HG03558 (cell line): ENCODE measurements at regions not wholly inside any gene's neighbourhood (a gene's known extent, or its start where the extent isn't known, plus 50 kb on each side); places are given as distances from the start of the nearest gene placed in this dataset.

ENCODE experiments used
- ATAC-seq: cut with Tn5 transposase; IDR thresholded peaks from one replicate; pipeline ENCODE4 v1.9.1; 2021; ENCODE audit warnings: moderate number of reproducible peaks; ENCODE audit not compliant: unreplicated experiment; ENCODE audit errors: extremely low read depth

DNA sequence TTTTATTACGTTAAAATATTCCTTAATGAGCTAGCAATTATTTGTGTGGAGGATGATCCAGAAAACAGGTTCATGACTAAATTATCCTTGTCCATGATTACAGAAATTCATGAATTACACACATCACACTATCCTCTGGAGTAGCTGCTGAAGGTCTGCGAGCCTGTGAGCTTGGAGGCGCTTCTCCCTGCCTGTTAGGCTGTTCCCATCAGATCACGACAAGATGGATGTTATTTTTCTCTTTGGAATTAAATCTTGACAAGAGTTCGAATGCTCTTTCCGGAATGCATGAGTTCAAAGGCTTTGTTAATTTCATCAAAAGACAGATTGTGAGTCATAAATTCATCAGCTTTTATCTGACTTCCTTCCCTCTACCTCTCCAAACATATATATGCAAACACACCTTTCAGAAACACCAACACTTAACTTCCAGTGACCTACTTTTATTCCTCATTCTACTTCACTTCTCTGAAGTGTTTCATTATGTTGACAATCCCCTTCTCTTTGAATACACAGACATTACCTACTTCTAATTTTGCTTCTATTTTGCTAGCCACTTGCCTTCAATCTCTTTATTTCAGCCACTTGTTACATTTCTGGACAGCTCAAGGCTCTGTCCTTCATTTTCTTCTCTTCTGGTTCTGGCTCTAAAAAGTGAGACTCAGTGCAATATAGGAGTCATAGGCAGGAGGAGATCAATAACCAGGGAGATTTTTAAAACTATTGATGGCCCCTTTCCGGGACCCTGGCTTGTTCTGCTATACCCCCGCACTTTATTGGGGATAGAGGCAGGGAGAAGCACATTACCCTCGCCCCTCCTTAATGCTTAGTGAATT, 274.6 kb downstream of the BTG1 start:
- no peak for ATAC-seq

DNA sequence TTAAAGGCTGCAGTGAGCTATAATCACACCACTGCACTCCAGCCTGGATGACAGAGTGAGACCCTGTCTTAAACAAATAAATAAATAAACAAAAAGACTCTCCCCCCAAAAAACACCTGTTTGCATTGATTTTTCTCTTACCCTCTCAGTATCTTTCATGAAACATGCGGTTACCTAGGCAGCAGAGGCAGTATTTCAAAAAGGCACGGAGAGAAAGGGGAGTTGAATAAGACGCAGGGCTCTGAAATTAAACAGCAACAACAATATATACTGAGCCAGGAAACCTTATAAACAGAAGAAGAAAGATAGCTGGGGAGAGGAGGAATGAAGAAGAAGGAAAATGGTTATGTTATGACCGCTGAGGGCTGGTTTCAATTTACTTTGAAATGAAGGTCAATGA, 277.6 kb downstream of the BTG1 start:
- ATAC-seq: no peak

DNA sequence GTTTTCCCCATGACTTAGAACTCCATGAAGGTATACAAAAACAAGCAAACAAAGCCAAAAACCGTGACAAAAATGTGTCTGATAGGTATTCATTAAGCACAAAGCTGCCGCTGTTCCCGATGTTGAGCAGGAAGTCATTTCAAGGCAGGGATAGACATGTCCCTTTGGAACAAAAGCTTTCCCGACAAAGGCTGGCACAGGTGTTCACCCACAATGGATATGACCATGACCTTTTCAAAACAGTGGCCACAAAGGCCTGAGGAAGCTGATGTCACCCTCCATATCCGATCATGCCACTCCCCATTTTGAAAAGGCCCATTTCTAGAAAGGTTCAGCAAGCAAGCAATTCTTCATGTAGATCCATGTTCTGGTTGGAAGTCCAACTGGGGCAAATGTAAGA, 279.1 kb downstream of the BTG1 start:
- ATAC-seq: no peak

DNA sequence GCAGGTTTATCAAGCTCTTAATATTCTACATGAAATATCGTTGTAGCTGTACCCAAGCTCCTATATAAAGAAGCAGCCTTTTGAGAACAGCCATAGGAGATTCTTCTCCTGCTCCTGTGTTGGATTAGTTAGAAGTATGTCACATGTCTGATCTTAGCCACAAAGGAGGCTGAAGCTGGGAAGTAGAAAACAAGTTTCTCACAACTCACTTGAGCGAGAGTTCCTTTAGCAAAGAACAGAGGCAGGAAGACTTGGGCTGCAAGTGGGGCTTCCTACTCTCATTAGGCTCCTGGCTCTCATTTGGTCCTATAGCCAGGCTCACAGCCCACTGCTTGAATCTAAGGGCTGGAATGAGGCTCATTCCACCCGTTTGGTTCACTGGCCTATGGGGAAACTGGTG, 281.9 kb downstream of the BTG1 start:
- no peak for ATAC-seq

DNA sequence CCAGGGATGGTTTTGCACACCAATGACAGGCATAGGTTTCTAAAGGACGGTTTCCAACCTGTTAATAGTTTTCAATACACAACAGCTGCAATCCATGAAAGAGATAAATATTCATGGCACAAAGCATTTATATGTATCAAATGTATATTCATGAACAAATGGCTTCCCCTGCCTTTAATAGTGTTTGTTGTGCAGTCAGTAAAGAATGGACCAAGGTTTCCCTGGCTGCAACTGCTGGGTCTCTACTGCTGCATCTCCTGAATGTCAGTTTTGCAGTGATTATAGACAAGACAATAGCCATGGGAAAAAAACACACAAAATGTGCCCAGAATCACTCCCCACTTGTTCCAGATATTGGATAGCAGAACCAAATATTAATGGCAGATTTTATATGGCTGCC, 284.1 kb downstream of the BTG1 start:
- no peak for ATAC-seq

DNA sequence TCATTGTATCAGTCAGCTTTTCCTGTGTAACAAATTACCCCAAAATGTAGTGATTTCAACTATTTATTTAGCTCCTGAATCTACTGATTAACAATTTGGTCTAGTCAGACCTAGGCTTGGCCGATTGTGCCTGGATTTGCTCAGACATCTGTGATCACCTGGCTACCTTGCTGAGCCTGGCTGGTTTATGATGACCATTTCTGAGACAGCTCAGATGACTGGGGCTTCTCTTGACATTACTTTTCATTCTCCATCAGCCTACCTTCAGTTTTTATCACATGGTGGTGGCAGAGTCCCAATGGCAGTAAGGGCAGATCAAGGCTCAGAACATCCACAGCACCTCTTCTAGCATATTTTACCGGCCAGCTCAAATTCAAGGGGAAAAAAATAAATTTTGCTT, 286.3 kb downstream of the BTG1 start:
- ATAC-seq: no peak

DNA sequence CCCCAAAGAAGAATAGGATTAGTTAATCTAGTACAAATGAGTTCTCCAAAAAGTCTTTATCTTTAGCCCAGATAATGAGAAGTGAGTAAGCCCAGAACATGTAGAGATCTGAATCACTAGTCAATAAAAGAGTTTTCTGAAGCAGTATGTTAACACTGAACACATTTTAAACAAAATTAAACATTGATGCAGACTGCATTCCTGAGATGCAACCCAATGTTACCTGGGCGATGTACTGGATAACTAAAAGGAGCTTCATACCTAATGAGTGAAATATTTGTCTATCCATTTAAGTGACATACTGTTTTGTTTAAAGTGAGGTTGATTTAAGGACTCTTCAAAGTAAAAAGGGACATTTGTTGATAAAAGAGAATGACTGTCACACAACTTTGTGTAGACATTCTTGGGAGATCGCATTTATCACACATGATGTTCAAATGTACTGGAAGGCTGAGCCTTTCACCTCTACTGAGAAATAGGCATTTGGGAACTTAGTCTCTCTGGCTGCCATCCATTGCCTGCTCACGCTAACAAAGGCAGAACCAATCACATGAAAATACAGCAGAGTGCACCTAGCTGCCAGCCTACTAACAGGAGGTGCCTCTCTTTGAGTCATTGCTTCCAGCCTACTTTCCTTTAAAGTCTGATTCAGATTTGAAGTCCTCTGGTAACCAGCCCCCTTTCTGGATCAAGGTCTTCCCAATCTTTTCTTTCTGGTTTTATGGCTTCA, 287.7 kb downstream of the BTG1 start:
- no peak for ATAC-seq

DNA sequence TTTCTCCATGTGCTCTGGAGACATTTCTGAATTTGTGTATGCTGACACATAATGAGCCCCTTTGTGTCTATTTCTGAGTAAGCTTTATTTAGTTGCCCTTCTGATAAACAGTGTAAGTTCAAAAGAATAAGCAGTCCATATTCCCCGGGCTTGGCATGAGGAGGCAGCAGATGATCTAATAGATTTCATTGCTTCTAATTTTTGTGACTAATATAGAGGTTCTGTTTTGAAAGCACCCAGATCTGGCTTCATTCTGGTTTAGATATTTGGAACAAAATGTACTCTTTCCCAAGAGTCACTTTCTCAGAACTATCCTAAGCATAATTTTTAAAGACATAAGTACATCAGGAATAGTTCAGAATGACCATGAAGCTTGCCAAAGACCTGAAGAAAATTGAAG, 290.9 kb downstream of the BTG1 start:
- no peak for ATAC-seq

DNA sequence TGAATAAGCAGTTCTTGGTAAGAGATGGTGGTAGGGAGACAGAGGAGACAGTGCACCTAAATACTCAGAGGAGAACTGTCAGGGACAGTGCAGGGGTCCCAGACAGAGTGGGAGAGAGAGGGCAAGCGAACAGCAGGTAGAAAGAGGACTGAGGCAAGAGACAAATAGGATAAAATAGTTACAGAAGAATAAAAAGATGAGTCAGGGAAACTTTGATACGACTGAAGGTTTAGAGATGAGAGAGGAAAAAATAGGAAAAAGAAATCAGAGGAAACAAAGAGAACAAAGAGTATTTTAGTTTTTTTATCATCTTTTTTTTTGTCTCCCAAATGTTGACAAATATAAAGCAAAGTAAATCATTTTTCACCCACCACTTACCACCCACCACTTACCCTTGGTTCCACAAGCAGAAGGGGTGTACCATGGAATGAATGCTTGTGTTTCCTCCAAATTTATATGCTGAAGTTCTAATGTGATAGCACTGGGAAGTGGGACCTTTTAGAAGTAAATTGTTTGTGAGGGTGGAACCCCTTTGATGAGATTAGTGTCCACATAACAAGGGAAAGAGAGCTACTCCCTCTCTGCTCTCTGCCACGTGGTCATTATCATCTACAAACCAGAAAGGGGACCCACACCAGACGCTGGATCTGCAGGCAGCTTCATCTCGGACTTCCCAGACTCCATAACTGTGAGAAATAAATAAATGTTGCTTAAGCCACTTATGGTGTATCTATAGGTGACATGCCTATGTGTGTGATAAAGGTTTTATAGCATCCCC, 292.1 kb downstream of the BTG1 start:
- ATAC-seq: no peak

DNA sequence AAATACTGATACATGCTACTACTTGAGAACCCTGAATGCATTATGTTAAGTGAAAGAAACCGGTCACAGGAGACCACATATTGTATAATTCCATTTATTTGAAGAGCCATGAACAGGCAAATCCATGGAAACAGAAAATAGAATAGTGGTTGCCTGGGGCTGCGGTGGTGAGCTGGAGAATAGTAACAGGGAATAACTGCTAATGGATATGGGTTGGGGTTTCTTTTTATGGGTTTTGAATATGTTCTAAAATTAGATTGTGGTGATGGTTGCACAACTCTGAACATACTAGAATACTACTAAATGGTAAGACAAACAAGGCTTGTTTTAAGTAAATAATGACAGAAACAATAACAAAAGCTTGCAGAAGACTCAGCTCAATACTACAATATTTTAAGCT, 293.0 kb downstream of the BTG1 start:
- ATAC-seq: no peak

DNA sequence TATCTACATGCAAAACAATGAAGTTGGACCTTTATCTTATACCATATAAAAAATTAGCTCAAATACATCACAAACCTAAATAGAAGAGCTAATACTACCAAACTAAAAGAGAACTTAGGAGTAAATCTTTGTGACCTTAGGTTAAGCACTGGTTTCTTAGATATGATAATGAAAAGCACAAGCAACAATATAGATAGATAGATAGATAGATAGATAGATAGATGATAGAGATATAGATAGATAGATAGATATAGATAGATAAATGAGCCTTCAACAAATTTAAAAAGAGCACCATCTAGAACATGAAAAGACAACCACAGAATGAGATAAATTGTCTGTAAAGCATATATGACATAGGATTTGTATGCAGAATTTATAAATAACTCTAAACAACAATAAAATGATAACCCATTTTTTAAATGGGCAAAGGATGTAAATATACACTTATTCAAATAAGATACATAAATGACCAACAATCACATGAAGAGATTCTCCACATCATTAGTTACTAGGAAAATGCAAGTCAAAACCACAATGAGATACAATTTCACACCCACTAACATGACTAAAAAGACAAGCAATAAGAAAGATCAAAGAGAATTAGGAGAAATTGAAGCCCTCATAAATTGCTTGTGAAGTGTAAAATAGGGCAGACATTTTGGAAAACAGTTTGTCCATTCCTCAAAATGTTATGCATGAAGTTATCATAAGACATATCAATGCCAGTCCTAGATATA, 293.7 kb downstream of the BTG1 start:
- ATAC-seq: no peak

DNA sequence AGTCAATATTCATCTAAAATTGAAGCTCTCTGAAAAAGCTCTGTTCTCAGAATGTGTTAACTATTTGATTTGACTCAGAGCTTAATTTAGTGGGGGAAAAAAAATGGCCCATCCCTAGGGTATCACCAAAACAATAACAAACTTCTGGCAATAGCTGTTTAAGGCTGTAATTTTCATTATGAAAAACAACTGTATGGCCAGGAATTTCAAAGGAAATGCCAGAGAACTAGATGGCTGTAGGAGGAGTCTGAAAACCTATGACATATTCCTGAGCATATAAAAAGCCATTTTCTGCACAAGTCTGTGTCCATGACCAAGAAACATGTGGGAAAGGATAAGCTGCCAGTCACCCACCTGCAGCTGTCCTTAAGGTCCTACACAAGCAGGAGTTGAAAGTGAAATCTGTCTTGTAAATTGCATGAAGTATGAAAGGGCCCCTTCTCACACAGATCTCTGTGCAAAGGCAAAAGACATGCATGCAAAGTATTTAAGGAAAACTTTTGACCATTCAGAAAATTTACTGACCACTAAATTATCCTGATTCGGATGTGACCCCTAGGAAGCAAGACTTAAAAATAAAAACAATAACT, 299.1 kb downstream of the BTG1 start:
- ATAC-seq: no peak

DNA sequence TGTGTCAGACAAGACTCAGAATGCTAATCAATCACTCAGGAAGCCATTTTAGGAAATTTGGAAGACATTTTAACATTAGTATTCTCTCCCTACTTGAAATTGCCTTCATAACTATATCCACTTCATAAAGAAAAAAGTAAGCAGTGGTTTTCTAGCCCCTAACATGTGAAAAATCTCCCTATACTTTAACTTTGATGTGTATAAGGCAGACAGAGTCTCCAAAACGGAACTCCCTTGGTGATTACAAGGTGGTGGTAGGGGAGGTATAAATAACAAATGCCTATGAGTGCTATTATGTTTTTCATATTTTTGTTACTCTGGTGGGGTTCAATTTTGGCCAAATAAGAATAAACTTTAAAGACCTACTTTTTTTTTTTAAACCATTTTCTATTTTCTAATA, 300.3 kb downstream of the BTG1 start:
- ATAC-seq: no peak

DNA sequence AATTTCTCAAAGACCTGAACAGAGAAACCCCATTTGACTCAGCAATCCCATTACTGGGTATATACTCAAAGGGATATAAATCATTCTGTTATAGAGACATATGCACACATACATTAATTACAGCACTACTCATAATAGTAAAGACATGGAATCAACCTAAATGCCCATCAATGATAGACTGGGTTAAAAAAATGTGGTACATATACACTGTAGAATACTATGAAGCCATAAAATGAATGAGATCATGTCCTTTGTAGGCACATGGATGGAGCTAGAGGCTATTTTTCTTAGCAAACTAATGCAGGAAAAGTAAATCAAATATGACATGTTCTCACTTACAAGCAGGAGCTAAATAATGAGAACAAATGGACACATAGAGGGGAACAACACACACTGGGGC, 303.8 kb downstream of the BTG1 start:
- ATAC-seq: no peak

DNA sequence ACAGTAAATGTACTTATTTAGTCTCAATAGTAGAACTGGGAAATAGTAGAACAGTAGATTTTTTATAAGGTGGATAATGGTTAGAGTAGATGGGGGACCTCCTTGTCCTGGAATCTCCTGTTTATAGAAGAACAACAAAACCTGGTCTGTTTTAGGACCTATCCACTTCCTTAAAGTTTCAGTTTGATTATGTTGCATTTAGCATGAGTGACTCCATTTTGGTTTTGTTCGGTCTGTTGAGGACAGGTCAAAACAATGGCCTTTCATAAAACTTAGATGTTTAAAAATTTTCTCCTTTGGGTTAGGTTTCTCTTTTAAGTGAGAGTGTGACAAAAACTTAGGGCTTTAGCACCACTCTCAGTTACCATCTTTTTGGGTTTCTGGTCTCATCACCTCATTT, 308.9 kb downstream of the BTG1 start:
- no peak for ATAC-seq

DNA sequence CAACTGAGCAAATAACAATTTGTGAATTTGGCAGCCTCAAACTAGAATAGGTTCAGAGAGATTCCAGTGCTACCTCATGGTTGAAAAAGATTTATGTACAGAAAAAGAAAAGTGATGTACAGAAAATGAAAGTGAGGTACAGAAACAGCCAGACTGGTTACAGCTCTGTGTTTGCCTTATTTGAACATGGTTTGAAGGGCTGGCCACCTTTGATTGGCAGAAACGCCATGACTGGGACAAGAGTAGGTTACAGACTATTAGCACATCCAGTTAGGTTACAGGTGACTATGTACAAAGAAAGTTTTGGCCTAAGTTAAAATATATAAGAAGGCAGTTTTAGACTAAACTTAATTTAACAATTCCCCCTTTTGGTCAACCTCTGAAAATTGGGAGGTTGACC, 309.4 kb downstream of the BTG1 start:
- no peak for ATAC-seq

DNA sequence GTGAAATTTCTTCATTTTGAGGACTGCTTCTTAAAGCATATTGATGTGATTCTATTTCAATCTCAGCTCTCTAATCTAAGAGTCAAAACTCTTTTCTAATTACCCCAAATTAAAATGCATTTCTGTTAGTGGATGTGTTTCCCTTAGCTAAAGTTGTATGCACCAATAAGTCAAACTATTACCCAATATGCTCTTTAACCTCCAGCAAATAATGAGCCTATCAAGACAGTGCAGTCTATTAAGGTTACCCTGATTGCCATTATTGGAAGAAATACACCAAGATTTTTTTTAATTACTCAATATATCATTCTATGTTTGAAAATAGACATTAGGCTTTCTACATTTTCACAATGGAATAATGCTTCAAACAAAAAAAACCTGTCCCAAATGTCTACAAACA, 310.0 kb downstream of the BTG1 start:
- ATAC-seq: no peak

DNA sequence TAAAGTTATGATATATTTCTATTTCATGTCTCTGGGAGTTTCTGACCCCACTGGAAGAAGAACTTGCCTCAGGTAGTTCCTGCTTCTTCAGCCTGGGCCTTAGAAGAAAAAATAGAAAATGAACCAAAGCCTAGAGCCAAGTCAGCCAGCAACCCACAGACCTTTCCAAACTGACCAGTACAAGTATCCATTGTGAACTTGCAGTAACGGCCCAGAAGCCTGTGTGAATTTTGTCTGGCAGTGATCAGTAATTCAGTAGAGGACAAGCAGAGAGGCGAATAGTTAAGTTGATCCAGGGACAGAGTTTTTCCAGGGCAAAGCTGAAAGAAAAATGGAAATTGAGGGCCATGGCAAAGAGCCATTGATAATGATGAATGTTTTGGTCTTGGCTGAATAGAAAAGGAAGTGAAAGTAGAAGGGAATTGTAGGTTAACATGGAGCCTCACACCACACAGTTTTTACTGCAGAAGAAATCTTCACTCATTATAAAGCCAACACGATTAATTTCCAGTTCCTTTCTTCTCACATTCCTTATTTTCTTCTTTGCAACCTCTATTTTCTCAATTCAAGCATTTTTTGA, 311.8 kb downstream of the BTG1 start:
- no peak for ATAC-seq

DNA sequence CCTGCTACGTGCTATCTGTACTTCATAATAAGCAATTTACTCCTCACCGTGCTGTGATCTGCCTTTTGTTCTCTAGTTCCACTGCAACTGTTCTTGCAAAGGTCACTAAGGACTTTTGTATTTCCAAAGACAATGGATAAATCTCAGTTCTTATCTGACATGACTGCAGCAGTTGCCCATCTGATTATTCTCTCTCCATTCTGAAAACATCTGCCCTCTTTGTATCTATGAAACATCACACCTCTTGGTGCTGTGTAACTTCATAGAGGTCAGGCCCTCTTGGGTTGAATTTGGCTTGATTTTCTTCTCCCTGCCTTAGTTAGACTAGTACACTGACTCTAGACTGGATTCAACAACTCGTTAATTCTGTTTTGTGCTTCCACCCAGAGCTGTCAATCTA, 319.6 kb downstream of the BTG1 start:
- no peak for ATAC-seq

DNA sequence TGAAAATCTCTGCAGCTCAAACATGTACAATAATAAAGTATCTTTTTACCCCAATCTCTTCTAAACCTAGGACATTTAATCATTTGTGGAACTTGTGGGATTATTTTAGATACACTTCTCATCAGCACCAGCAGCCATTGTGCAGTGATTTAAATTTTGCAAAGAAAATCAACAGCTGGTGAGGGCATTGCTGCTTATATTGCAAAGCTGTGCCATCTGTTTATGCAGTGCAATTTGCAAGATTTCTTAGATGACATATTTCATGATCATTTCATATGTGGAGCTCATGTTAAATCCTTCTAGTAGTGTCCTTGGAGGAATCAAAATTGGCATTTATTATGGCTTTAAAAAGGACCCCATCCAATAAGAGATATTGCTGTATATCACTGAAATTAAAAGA, 320.7 kb downstream of the BTG1 start:
- no peak for ATAC-seq
